Epithelial cell of esophagus (primary cell): ENCODE measurements at regions not wholly inside any gene's neighbourhood (a gene's known extent, or its start where the extent isn't known, plus 50 kb on each side); places are given as distances from the start of the nearest gene placed in this dataset.
"Not testable (repeated sequence)": the region's sequence is repeated elsewhere in the genome, so short reads cannot be mapped to it uniquely, and the experiment has no call there.

Experiments
- DNase-seq: peaks from one replicate; pipeline ENCODE4 v3.0.0; 2010; ENCODE audit warnings: low read depth
- H3K4me3 ChIP-seq: 2 replicates; pipeline ENCODE4 v1.5.1; 2011; ENCODE audit warnings: mild to moderate bottlenecking, low read length, control low read depth
- TF ChIP-seq, protein P1 (sequence below): IDR thresholded peaks from 2 replicates; pipeline ENCODE4 v1.5.1; 2011; ENCODE audit warnings: low read depth, mild to moderate bottlenecking, low read length, control low read depth, inconsistent platforms; ENCODE audit not compliant: insufficient read depth; ENCODE audit errors: missing control alignments

DNA sequence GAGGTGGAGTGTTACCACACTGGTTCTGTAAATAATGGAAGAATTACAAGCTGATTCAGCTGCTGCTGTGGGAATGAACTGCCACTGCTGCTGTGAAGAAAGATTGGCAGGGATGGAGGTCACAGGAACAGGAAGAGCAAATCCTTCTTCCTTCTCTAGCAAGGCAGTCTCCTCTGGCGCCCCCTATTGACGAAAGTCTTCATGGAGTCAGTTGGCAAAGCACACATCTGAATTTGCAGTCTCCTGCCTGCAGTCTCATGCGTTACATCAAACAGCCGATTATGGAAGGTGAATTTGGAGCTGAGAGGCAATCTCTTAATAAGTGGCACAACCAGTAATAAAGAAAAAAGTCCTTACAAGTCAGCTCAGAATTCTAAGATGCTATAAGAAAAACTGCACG is 106.0 kb upstream of the TMTC1 start:
- peak; percentile 55 for DNase-seq
- no peak overlapping the region for H3K4me3 ChIP-seq
- TF ChIP-seq, protein P1, sequence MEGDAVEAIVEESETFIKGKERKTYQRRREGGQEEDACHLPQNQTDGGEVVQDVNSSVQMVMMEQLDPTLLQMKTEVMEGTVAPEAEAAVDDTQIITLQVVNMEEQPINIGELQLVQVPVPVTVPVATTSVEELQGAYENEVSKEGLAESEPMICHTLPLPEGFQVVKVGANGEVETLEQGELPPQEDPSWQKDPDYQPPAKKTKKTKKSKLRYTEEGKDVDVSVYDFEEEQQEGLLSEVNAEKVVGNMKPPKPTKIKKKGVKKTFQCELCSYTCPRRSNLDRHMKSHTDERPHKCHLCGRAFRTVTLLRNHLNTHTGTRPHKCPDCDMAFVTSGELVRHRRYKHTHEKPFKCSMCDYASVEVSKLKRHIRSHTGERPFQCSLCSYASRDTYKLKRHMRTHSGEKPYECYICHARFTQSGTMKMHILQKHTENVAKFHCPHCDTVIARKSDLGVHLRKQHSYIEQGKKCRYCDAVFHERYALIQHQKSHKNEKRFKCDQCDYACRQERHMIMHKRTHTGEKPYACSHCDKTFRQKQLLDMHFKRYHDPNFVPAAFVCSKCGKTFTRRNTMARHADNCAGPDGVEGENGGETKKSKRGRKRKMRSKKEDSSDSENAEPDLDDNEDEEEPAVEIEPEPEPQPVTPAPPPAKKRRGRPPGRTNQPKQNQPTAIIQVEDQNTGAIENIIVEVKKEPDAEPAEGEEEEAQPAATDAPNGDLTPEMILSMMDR: peak; percentile 57

DNA sequence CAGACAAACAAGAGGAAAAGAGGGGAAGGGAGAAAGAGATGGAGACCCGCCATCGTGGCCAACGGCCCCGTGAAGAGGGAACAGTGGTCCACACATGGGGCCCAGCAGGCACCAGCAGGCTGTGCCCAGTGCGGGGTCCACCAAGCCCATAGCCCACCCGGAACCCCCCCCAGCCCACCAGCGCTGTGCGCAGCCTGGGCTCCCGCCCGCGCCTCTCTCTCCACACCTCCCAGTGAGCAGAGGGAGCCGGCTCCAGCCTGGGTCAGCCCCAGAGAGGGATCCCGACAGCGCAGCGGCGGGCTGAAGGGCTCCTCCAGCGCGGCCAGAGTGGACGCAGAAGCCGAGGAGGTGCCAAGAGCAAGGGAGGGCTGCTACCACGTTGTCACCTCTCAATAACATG is 105.0 kb upstream of the TMTC1 start:
- DNase-seq: no peak
- TF ChIP-seq, protein P1: no peak
- H3K4me3 ChIP-seq: no peak overlapping the region

DNA sequence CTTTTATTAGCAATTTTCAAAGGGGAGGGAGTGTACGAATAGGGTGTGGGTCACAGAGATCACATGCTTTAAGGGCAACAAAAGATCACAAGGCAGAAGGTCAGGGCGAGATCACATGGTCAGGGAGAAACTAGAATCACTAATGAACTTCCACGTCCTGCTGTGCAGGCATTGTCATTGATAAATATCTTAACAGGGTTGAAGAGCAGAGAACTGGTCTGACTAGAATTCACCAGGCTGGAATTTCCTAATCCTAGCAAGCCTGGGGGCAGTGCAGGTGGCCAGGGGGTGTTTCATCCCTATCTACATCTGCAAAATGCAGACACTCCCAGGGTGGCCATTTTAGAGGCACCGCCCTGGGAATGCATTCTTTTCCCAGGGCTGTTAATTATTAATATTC is 101.2 kb upstream of the TMTC1 start:
- not testable (repeated sequence) for H3K4me3 ChIP-seq
- DNase-seq: peak; percentile 28

DNA sequence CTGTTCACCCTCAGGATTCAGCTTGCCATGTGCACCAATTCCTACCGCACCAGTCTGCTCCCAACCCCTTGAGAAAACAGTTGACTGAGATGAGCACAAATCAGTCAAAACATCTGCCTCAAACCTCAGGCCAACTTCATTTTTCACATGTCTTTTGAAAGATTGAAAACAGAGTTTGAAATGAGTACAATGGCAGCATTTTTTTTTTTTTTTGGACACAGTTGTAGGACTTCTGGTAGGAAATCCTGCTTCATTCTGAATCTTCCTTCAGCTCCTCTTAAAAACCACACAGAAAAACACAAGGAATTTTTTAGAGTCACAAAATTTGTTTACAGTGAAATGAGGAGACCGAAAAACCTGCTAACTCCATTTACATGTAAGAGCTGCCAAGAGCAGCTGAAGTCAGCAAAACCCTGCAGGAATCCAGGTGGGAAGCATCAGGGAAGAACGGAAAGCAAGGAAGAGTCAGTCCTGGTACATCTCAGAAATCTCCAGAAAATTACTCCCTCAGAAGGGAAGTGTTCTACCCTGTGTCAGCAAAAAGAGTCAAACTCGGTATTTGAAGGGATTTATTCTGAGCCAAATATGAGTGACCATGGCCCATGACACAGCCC is 100.3 kb upstream of the TMTC1 start:
- no peak overlapping the region for H3K4me3 ChIP-seq
- TF ChIP-seq, protein P1: no peak
- no peak for DNase-seq

DNA sequence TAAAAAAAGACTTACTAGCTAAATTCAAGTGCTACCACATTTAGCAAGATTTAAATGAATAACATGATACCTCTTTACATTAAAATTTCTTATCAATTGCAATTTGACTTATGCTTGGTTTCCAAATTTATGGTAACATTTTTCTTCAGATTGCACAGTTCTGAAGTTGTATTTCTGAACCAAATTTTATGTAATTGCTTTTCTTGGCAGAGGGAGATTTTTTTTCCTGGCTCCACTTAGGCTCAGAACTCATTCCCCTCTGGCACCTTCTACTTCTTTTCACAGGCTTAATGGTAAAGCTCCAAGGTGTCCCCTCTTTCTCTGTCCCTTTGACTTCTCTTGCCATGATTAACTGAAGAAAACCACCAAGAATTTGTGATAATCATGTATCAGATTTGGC is 99.8 kb upstream of the TMTC1 start:
- H3K4me3 ChIP-seq: no peak overlapping the region
- no peak for DNase-seq
- TF ChIP-seq, protein P1: no peak

DNA sequence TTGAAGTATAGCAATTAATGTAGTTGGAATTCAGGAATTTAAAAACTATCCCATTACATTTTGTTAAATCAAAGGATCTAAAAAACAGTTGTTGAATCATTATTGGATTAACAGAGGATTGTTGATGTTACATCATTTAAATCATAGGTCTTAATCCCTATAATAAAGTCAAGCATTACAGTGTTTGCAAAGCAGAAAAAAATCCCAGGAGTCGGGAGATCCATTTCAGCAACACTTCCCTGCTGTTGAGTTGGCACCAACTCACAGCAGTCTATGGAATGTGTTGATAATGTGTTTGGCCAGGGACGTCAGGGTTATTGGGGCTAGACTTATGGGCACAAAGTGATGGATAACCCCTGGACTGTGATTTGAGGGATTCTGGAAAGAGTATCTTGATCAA is 99.1 kb upstream of the TMTC1 start:
- DNase-seq: no peak
- no peak overlapping the region for H3K4me3 ChIP-seq
- TF ChIP-seq, protein P1: no peak

DNA sequence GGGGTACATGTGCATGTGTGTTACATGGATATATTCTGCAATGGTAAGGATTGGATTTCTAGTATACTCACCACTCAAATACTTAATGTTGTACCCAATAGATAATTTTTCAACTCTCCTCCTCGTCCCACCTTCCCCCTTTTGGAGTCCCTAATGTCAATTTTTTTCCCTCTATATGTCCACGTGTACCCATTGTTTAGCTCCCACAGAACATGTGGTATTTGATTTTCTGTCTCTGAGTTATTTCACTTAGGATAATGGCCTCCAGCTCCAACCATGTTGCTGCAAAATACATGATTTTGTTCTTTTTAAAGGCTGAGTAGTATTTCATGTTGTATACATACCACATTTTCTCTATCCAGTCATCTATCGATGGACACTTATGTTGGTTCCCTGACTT is 97.2 kb upstream of the TMTC1 start:
- H3K4me3 ChIP-seq: no peak overlapping the region
- no peak for DNase-seq
- TF ChIP-seq, protein P1: no peak
